Ureter (tissue), 1 donor: ENCODE measurements at regions not wholly inside any gene's neighbourhood (a gene's known extent, or its start where the extent isn't known, plus 50 kb on each side); places are given as distances from the start of the nearest gene placed in this dataset.
"Not testable (repeated sequence)": the region's sequence is repeated elsewhere in the genome, so short reads cannot be mapped to it uniquely, and the experiment has no call there.

Experiments used
- DNase-seq: peaks from one replicate; pipeline ENCODE4 v3.0.0-alpha.2; 2020; ENCODE audit warnings: low spot score
- donor health status: DM: yes; HTN: yes; CAD: no.

- no peak for DNase-seq
Observed at GRCh38 chr14:106396999-106397398, 870.6 kb downstream of the TMEM121 start.

GRCh38 chr14:106398931-106399331 is 872.5 kb downstream of the TMEM121 start:
- DNase-seq: not testable (repeated sequence)

GRCh38 chr14:106401316-106401715 is 874.9 kb downstream of the TMEM121 start:
- DNase-seq: not testable (repeated sequence)

- DNase-seq: not testable (repeated sequence)
Observed at GRCh38 chr14:106410229-106410628, 883.8 kb downstream of the TMEM121 start.

- DNase-seq: no peak
Observed at GRCh38 chr14:106414464-106414863, 888.1 kb downstream of the TMEM121 start.

GRCh38 chr14:106417224-106418049 is 891.1 kb downstream of the TMEM121 start:
- DNase-seq: no peak

- no peak for DNase-seq
Observed at GRCh38 chr14:106419376-106419965, 893.1 kb downstream of the TMEM121 start.

- not testable (repeated sequence) for DNase-seq
Observed at GRCh38 chr14:106421431-106422033, 895.1 kb downstream of the TMEM121 start.

- DNase-seq: no peak
Observed at GRCh38 chr14:106422066-106422465, 895.7 kb downstream of the TMEM121 start.

GRCh38 chr14:106425150-106425549 is 898.8 kb downstream of the TMEM121 start:
- not testable (repeated sequence) for DNase-seq

GRCh38 chr14:106436310-106436905 is 910.0 kb downstream of the TMEM121 start:
- DNase-seq: no peak

GRCh38 chr14:106442857-106443256 is 916.5 kb downstream of the TMEM121 start:
- DNase-seq: no peak

GRCh38 chr14:106455026-106455425 is 928.6 kb downstream of the TMEM121 start:
- no peak for DNase-seq

GRCh38 chr14:106459971-106460730 is 933.8 kb downstream of the TMEM121 start:
- DNase-seq: no peak

- DNase-seq: no peak
Observed at GRCh38 chr14:106460916-106461315, 934.5 kb downstream of the TMEM121 start.

GRCh38 chr14:106466483-106466882 is 940.1 kb downstream of the TMEM121 start:
- DNase-seq: not testable (repeated sequence)

GRCh38 chr14:106468869-106469268 is 942.5 kb downstream of the TMEM121 start:
- DNase-seq: not testable (repeated sequence)

GRCh38 chr14:106470028-106470427 is 943.6 kb downstream of the TMEM121 start:
- DNase-seq: not testable (repeated sequence)

GRCh38 chr14:106474261-106475028 is 948.1 kb downstream of the TMEM121 start:
- DNase-seq: not testable (repeated sequence)

GRCh38 chr14:106475214-106475613 is 948.8 kb downstream of the TMEM121 start:
- DNase-seq: not testable (repeated sequence)

- not testable (repeated sequence) for DNase-seq
Observed at GRCh38 chr14:106477600-106477999, 951.2 kb downstream of the TMEM121 start.
